ENCODE measurements at regions not wholly inside any gene's neighbourhood (a gene's known extent, or its start where the extent isn't known, plus 50 kb on each side); places are given as distances from the start of the nearest gene placed in this dataset.
"Not testable (repeated sequence)": the region's sequence is repeated elsewhere in the genome, so short reads cannot be mapped to it uniquely, and the experiment has no call there.

GRCh38 chr5:99019812-99020697, 91.2 kb upstream of the CHD1 start:
- no peak for TF ChIP-seq ZFX (IDR thresholded peaks at IDR 0.05)
- no peak for TF ChIP-seq CTCF (conservative IDR thresholded peaks at IDR 0.05)
- no peak overlapping the region for H3K27ac ChIP-seq

- H3K27ac ChIP-seq = no peak overlapping the region
- TF ChIP-seq ZFX (IDR thresholded peaks at IDR 0.05) (no peak), CTCF (conservative IDR thresholded peaks at IDR 0.05) (no peak)
These were observed 90.4 kb upstream of the CHD1 start for GRCh38 chr5:99019254-99019653.

- TF ChIP-seq CTCF (conservative IDR thresholded peaks at IDR 0.05) (no peak), ZFX (IDR thresholded peaks at IDR 0.05) (no peak)
- H3K27ac ChIP-seq = no peak overlapping the region
These were observed 81.5 kb upstream of the CHD1 start for GRCh38 chr5:99010294-99010693.

GRCh38 chr5:99008009-99008408, 79.2 kb upstream of the CHD1 start:
- H3K27ac ChIP-seq = not testable (repeated sequence)

- TF ChIP-seq ZFX (IDR thresholded peaks at IDR 0.05) = no peak
- no peak overlapping the region for H3K27ac ChIP-seq
These were observed 76.7 kb upstream of the CHD1 start for GRCh38 chr5:99005506-99005905.

- TF ChIP-seq ZFX (IDR thresholded peaks at IDR 0.05) = no peak
- no peak for TF ChIP-seq CTCF (conservative IDR thresholded peaks at IDR 0.05)
- no peak overlapping the region for H3K27ac ChIP-seq
These were observed 76.2 kb upstream of the CHD1 start for GRCh38 chr5:99004960-99005359.

GRCh38 chr5:99000876-99001275, 72.1 kb upstream of the CHD1 start:
- TF ChIP-seq ZFX (IDR thresholded peaks at IDR 0.05) = no peak
- no peak for TF ChIP-seq CTCF (conservative IDR thresholded peaks at IDR 0.05)
- H3K27ac ChIP-seq = no peak overlapping the region

GRCh38 chr5:99000221-99000620, 71.4 kb upstream of the CHD1 start:
- H3K27ac ChIP-seq = no peak overlapping the region
- TF ChIP-seq ZFX (IDR thresholded peaks at IDR 0.05) (no peak), CTCF (conservative IDR thresholded peaks at IDR 0.05) (no peak)

Data from C4-2B (cell line).